ENCODE measurements at regions not wholly inside any gene's neighbourhood (a gene's known extent, or its start where the extent isn't known, plus 50 kb on each side); places are given as distances from the start of the nearest gene placed in this dataset.

DNA sequence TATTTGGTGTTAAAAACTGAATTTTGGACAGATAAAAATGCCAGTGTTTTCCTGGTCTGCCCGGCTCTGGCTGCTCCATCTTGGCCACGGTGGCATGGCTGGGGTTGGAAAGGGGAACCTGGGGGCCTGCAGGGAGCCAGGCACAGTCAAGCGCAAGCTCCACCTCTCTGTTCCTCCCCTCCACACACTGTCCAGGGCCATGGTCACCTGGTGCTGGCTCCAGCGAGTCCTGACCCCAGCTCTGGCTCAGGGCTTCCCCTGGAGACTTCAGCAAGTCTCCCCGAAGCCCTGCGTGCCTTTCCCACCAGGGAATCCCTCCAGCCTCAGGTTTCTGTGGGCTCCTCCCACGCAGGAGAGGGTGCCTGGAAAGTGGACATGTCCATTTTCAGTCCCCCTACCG, 298.5 kb downstream of the QKI start:
- TF ChIP-seq, protein P1, sequence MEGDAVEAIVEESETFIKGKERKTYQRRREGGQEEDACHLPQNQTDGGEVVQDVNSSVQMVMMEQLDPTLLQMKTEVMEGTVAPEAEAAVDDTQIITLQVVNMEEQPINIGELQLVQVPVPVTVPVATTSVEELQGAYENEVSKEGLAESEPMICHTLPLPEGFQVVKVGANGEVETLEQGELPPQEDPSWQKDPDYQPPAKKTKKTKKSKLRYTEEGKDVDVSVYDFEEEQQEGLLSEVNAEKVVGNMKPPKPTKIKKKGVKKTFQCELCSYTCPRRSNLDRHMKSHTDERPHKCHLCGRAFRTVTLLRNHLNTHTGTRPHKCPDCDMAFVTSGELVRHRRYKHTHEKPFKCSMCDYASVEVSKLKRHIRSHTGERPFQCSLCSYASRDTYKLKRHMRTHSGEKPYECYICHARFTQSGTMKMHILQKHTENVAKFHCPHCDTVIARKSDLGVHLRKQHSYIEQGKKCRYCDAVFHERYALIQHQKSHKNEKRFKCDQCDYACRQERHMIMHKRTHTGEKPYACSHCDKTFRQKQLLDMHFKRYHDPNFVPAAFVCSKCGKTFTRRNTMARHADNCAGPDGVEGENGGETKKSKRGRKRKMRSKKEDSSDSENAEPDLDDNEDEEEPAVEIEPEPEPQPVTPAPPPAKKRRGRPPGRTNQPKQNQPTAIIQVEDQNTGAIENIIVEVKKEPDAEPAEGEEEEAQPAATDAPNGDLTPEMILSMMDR (IDR thresholded peaks at IDR 0.05; ENCODE audit: extremely low read depth, missing control alignments) = no peak
- DNase-seq (ENCODE audit: low spot score) = no peak

- DNase-seq (ENCODE audit: low spot score) = no peak
- TF ChIP-seq, protein P1 (IDR thresholded peaks at IDR 0.05; ENCODE audit: extremely low read depth, missing control alignments) = no peak
These were observed 298.0 kb downstream of the QKI start for GRCh38 chr6:163712566-163712961.

DNA sequence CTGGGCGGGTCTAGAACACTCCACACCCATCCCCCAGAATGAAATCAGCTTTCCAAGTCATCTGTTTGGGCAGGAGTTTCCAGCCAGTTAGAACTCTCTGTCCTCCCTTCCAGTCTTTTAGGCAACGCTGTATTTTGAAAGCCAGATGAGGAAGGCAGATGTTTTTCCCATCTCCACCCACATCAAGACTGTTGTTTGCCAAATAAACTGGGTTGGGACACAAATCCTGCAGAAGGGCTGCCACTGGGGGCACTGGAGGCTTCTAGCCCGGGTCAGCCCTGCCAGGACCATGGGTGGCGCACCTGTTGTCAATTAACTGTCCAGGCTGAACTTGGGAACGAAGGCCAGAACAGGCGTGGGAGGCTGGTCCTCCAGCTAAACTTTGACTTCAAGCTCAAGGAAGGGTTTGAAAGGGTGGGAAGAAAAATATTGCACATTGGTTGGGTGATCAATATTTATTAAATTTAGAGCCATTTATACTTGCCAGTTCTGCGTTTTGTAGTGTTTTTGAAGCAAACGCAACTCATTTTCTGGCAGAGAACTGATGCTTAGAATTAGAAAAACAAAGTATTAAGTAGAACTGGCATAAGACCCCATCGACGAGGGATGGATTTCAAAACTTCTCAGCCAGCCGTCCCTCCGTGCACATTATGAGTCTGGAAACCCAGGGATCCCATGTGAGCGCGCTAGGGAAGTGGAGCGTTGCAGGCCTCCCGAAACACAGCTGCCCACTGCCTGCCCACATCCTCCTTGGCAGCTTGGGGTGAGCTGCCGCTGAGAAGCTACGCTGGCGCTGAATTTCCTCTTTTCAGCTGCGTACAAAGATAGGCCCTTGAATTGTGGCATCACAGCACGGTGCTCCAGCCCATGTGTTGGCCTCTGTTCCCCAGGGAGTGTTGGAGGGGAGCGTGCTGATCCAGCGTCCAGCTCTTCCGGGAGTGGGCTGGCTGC, 297.4 kb downstream of the QKI start:
- TF ChIP-seq, protein P1 (IDR thresholded peaks at IDR 0.05; ENCODE audit: extremely low read depth, missing control alignments) = no peak

GRCh38 chr6:163710532-163711470, 296.3 kb downstream of the QKI start:
- DNase-seq (ENCODE audit: low spot score) = no peak

More for the DNA sequence above, 297.4 kb downstream of the QKI start:
- DNase-seq (ENCODE audit: low spot score) = no peak

GRCh38 chr6:163709693-163710092, 295.2 kb downstream of the QKI start:
- TF ChIP-seq, protein P1 (IDR thresholded peaks at IDR 0.05; ENCODE audit: extremely low read depth, missing control alignments) = no peak
- no peak for DNase-seq (ENCODE audit: low spot score)

More at GRCh38 chr6:163710532-163711470, 296.3 kb downstream of the QKI start:
- TF ChIP-seq, protein P1 (IDR thresholded peaks at IDR 0.05; ENCODE audit: extremely low read depth, missing control alignments) = no peak

GRCh38 chr6:163709255-163709654, 294.7 kb downstream of the QKI start:
- TF ChIP-seq, protein P1 (IDR thresholded peaks at IDR 0.05; ENCODE audit: extremely low read depth, missing control alignments) = no peak
- no peak for DNase-seq (ENCODE audit: low spot score)

Measured in GM20000 (cell line).